Right lung (tissue), 2 donors: ENCODE measurements at regions not wholly inside any gene's neighbourhood (a gene's known extent, or its start where the extent isn't known, plus 50 kb on each side); places are given as distances from the start of the nearest gene placed in this dataset.
A peak's percentile ranks its signal among the peaks of the same experiment; 100 is the strongest.

ENCODE experiments used
- DNase-seq, 2 donors: peaks; one replicate each; pipeline ENCODE4 v3.0.0-alpha.2; 2013

DNA sequence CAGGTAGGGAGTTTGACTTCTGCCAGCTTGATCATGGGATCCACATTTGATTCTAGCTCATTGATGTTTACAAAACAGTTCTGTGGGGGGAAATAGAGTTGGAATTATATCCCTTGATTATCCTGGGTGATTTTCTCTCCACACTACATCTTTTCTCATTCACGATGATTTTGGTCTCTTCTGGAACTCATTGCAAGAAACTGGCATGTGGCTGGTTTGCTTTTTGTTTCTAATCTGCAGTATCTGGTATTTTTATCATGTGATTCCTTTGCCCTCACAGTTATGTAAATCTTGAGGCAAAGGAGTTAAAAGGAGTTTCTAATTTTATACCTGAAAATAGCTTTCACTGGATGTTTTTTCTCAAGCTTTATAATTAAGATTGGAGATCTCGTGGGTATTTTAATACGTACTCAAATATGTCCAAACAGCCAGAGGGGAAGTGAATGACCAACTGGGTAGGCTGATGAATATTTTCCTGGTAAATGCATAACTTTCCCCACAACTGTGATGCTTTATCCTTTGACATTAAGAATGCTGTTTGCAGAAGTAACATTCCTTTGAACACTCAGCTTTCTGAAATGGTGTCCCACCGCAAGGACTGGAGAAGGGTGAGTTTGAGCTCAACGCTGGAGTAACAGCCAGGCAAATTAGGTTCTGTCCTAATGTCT lies 502.9 kb upstream of the ZEB2 start:
- DNase-seq, result no peak

- DNase-seq, result no peak
Measured at GRCh38 chr2:145021962-145022665, 502.2 kb upstream of the ZEB2 start.

- no peak for DNase-seq
Measured at GRCh38 chr2:145020694-145021093, 500.8 kb upstream of the ZEB2 start.

GRCh38 chr2:145020139-145020538 lies 500.2 kb upstream of the ZEB2 start:
- DNase-seq, result no peak

GRCh38 chr2:145018502-145018901 lies 498.6 kb upstream of the ZEB2 start:
- DNase-seq, result no peak

GRCh38 chr2:145017149-145017548 lies 497.2 kb upstream of the ZEB2 start:
- no peak for DNase-seq

GRCh38 chr2:145016711-145017110 lies 496.8 kb upstream of the ZEB2 start:
- no peak for DNase-seq

- no peak for DNase-seq
Measured at GRCh38 chr2:145015561-145015960, 495.6 kb upstream of the ZEB2 start.

GRCh38 chr2:145012806-145013205 lies 492.9 kb upstream of the ZEB2 start:
- no peak for DNase-seq

DNA sequence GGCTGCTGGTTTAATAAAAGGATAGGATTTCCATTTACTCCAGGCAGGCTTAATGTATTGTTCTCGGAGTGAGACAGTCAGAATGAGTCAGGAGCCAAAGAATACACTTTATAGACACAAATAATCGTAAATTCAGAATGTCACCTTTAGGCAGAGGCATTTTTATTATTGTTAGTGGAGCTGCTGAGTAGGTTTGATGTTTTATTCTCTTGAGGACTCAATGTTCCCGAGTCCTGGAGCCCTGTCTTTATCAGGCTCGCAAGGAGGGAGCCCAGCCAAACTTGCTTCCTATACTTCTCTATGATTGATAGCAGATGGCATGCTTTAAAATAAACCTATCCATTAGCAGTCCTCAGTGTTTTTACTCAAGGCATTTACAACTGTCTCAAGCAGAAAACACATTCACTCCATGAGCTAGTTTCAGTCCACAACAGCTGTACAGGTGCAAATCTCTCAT lies 492.3 kb upstream of the ZEB2 start:
- DNase-seq, result no peak

DNA sequence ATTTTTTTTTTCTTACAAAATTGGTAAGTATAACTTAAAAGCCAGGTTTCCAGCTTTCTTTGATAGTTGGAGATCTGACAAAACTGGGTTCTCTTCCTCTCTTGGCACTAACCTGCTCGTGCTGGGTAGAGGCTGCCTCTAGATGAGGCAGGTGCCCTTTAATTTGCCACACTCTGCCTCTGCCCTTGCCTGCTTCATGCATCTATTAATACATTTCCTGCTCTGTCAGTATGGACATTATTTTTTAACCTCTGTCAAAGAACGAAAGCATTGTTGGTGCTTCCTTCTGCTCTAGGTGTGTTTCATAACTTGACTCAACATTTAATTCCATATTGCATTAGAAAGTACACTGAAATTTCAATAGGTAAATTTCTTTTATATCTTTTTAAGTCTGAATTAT lies 490.7 kb upstream of the ZEB2 start:
- no peak for DNase-seq

DNA sequence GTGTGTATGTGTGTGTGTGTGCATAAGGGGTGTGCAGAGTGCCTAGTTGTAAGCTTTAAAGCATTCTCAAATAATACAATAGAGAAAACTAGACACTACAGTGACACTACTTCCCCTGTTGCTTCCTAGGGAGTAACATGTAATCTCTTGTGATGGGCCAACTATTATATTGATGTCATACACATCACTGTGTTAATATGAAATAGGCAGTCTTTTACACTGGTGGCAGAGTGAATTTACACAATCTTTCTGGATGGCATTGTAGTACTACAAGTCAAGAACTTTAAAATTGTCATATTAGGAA lies 488.0 kb upstream of the ZEB2 start:
- DNase-seq, result no peak

DNA sequence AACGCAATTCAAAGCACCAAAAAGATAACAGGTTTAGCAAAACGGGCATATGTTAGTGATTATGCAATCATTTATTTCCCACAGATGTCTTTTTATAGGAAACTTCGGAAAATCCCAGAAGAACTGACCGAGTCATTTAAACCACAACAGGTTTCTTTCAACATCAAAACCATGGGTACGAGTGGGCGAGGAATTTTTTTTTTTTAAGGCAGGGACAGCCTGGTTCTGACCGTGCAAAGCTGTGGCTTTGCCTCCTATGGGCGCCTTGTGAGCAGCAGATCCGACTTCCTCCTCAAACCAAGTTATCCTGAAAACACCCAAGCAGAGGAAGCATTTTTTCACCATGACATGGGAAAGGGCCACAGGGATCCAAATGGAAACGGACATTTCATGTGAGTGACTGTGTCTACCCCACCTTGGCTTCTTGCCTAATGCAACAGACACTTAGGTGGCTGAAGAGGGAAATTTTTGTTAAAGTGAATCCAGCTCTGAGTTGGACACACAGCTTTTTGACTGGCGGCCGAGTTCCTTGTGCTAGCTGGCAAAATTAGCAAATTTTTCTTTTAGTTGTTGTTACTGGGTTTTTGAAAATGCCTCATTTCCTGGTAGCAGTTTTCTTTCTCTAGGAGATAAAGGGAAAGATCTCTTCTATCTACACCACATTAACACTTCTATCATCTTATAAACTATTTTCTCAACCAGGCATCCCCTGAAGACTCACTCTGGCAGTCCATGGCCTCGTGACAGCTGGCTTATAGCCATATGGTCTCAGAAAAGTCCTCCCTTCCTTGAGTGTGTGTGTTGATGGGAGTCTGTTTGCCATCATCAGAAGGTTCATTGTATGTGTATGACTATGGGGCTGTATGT lies 487.4 kb upstream of the ZEB2 start:
- DNase-seq, result peak; percentile 67

- no peak for DNase-seq
Measured at GRCh38 chr2:145002624-145003023, 482.7 kb upstream of the ZEB2 start.

DNA sequence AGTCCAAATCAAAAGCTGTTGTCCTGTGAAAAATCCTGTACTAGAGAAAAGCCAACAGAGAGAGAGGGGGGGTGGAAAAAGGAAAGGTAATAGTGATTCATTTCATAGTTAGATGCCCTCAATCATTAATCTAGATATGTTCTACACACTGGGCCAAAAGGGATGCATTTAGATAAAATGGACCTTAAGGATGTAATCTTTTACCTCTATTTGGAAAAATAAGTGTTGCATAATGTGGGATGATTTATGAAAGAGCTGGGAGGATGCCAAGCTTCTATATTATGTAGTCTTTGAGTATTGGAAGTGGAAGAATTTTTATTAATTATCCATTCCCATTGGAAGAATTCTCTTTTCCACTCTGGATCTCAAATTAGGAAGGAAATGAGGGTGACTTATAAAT lies 480.5 kb upstream of the ZEB2 start:
- no peak for DNase-seq

- DNase-seq, result no peak
Measured at GRCh38 chr2:144999936-145000335, 480.0 kb upstream of the ZEB2 start.

DNA sequence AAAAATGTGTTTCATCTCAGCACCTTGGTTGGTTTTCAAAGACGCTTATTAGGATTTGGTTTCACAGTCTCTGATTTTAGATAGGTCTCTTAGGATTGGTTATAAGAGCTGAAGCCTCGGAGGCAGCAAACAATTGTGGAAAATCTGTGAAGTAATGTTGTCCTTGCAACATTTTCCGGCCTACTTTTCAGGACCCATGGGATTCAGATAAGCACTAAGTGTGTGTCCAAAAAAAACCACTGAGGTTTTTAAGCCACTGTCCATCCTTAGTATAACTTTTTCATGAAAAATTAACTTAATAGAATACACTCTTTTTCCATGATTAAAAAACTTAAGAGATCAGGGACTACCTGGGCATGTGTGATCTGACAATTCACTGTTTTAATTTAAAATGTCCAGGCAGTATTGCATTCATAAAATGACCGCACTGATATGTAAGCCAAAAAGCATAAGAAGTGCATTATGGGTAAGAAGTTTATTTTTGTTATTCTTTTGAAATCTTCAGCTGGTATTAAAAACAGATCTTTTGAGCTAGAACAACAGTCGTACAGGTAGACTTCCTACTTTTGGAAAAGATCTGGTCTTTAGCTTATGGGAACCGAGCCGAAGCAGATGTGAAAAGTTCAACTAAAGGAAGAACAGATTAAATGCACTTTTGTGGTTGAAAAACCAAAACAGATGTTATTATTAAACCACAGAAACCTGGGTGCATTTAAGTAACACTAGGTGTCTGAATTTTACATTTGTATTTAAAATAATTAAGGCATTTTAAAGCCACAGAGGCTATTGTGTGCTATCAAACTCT lies 479.4 kb upstream of the ZEB2 start:
- no peak for DNase-seq

- no peak for DNase-seq
Measured at GRCh38 chr2:144998435-144998834, 478.5 kb upstream of the ZEB2 start.

- DNase-seq, result no peak
Measured at GRCh38 chr2:144996225-144996795, 476.4 kb upstream of the ZEB2 start.

- no peak for DNase-seq
Measured at GRCh38 chr2:144995482-144995881, 475.6 kb upstream of the ZEB2 start.

- no peak for DNase-seq
Measured at GRCh38 chr2:144990661-144991060, 470.7 kb upstream of the ZEB2 start.
